GM12874 (cell line): ENCODE measurements at regions not wholly inside any gene's neighbourhood (a gene's known extent, or its start where the extent isn't known, plus 50 kb on each side); places are given as distances from the start of the nearest gene placed in this dataset.

Source experiments
- CTCF ChIP-seq: IDR thresholded peaks from 2 replicates; pipeline ENCODE4 v1.5.1; 2011; ENCODE audit warnings: low read depth, mild to moderate bottlenecking, control low read depth, low read length, moderate library complexity; ENCODE audit not compliant: insufficient read depth

- no peak for TF ChIP-seq CTCF
Measured at GRCh38 chr13:62838929-62839328, 1423.3 kb upstream of the PCDH20 start.

GRCh38 chr13:62837895-62838294, 1422.2 kb upstream of the PCDH20 start:
- TF ChIP-seq CTCF, result no peak

GRCh38 chr13:62829486-62829885, 1413.8 kb upstream of the PCDH20 start:
- TF ChIP-seq CTCF, result no peak

GRCh38 chr13:62799931-62800436, 1384.3 kb upstream of the PCDH20 start:
- TF ChIP-seq CTCF, result no peak

- no peak for TF ChIP-seq CTCF
Measured at GRCh38 chr13:62799038-62799535, 1383.4 kb upstream of the PCDH20 start.

- TF ChIP-seq CTCF, result no peak
Measured at GRCh38 chr13:62793850-62794249, 1378.2 kb upstream of the PCDH20 start.

- TF ChIP-seq CTCF, result no peak
Measured at GRCh38 chr13:62781866-62782265, 1366.2 kb upstream of the PCDH20 start.
